Activated B cell treated with CpG ODN at 0.5 μM for 24 hours (primary cell): ENCODE measurements at regions not wholly inside any gene's neighbourhood (a gene's known extent, or its start where the extent isn't known, plus 50 kb on each side); places are given as distances from the start of the nearest gene placed in this dataset.

Source experiments
- ATAC-seq: fragments of 200-7000 bp; cut with Tn5 transposase; one replicate; pipeline ENCODE4 v1.10.0; 2021; ENCODE audit warnings: low read depth, mild to moderate bottlenecking, moderate library complexity
- CTCF ChIA-PET: fragments of 350-600 bp; sonication (Branson Sonifier 250); formaldehyde crosslinking; loops from one replicate; lab custom pipeline; 2021; ENCODE audit warnings: antibody characterized with exemption; lab: Charles Lee
- POLR2A ChIA-PET: fragments of 350-600 bp; sonication (Branson Sonifier 250); formaldehyde crosslinking; loops from one replicate; lab custom pipeline; 2021; ENCODE audit warnings: antibody characterized with exemption; lab: Charles Lee
- DNase-seq: peaks from one replicate; pipeline ENCODE4 v3.0.0; 2022
- H3K27ac Mint-ChIP-seq: one replicate; pipeline ENCODE4 v1.8.0; 2020; ENCODE audit warnings: mixed read lengths
- H3K27me3 Mint-ChIP-seq: one replicate; pipeline ENCODE4 v1.8.0; 2021; ENCODE audit warnings: mixed read lengths
- H3K36me3 Mint-ChIP-seq: one replicate; pipeline ENCODE4 v1.8.0; 2021; ENCODE audit warnings: low read depth, mixed read lengths
- H3K4me1 Mint-ChIP-seq: one replicate; pipeline ENCODE4 v1.8.0; 2021; ENCODE audit warnings: mixed read lengths
- H3K4me3 Mint-ChIP-seq: one replicate; pipeline ENCODE4 v1.8.0; 2020; ENCODE audit warnings: mild to moderate bottlenecking, mixed read lengths
- H3K9me3 Mint-ChIP-seq: one replicate; pipeline ENCODE4 v1.8.0; 2020; ENCODE audit warnings: mixed read lengths
- intact Hi-C: fragments of 100-400 bp; cut with micrococcal nuclease; formaldehyde crosslinking; loops from one replicate; pipeline ENCODE4 v1.15.1; 2024
- TF ChIP-seq, protein P1 (sequence below): fragments of 200-600 bp; IDR thresholded peaks from one replicate; pipeline ENCODE4 v1.8.0; 2022; ENCODE audit warnings: antibody characterized with exemption, mild to moderate bottlenecking

- TF ChIP-seq, protein P1, sequence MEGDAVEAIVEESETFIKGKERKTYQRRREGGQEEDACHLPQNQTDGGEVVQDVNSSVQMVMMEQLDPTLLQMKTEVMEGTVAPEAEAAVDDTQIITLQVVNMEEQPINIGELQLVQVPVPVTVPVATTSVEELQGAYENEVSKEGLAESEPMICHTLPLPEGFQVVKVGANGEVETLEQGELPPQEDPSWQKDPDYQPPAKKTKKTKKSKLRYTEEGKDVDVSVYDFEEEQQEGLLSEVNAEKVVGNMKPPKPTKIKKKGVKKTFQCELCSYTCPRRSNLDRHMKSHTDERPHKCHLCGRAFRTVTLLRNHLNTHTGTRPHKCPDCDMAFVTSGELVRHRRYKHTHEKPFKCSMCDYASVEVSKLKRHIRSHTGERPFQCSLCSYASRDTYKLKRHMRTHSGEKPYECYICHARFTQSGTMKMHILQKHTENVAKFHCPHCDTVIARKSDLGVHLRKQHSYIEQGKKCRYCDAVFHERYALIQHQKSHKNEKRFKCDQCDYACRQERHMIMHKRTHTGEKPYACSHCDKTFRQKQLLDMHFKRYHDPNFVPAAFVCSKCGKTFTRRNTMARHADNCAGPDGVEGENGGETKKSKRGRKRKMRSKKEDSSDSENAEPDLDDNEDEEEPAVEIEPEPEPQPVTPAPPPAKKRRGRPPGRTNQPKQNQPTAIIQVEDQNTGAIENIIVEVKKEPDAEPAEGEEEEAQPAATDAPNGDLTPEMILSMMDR: no peak
- Mint-ChIP-seq H3K27me3 (no peaks in the 10 kb centered on the region), H3K4me3 (no peak overlapping the region), H3K4me1 (no peaks in the 10 kb centered on the region), H3K36me3 (no peaks in the 10 kb centered on the region), H3K9me3 (peaks cover 17% of the 10 kb centered on the region), H3K27ac (no peak overlapping the region)
- DNase-seq (no peak), ATAC-seq (no peak)
- intact Hi-C loops: no loop called here
- POLR2A ChIA-PET: no interaction called here
- CTCF ChIA-PET: no interaction called here
These were observed 1021.0 kb downstream of the EPHA3 start for GRCh38 chr3:90128391-90128790.

DNA sequence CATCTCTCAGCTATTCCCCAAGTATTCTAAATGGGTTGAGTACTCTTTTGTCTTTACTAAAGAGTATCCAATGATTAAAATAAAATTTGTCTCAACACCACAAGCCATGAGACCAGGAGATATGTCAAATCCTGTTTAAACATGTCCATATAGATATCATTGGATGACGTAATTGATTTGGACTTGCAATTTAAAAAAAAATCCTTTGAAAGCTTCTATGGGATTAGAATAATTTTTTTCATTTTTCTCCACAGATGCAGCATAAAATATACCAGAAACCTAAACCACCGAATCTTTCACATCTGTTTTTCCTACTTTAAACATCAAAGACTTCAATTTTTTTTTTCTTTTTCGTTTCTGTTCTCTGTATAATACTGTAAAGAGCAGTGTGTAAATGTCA, 1022.3 kb downstream of the EPHA3 start:
- ChIA-PET CTCF (no interaction called here), POLR2A (no interaction called here)
- intact Hi-C loops: no loop called here
- H3K27me3 Mint-ChIP-seq: no peaks in the 10 kb centered on the region
- no peak overlapping the region for H3K4me3 Mint-ChIP-seq
- DNase-seq (no peak), ATAC-seq (no peak)
- H3K9me3 Mint-ChIP-seq: peaks cover 18% of the 10 kb centered on the region
- TF ChIP-seq, protein P1: no peak
- no peaks in the 10 kb centered on the region for H3K4me1 Mint-ChIP-seq
- H3K36me3 Mint-ChIP-seq: no peaks in the 10 kb centered on the region
- H3K27ac Mint-ChIP-seq: no peak overlapping the region

GRCh38 chr3:90132197-90132596, 1024.8 kb downstream of the EPHA3 start:
- Mint-ChIP-seq H3K9me3 (peaks cover 3% of the 10 kb centered on the region), H3K4me3 (no peak overlapping the region), H3K27me3 (no peaks in the 10 kb centered on the region), H3K36me3 (no peaks in the 10 kb centered on the region), H3K27ac (no peak overlapping the region), H3K4me1 (no peaks in the 10 kb centered on the region)
- intact Hi-C loops: no loop called here
- TF ChIP-seq, protein P1: no peak
- DNase-seq: no peak
- ATAC-seq: no peak
- ChIA-PET POLR2A (no interaction called here), CTCF (no interaction called here)

DNA sequence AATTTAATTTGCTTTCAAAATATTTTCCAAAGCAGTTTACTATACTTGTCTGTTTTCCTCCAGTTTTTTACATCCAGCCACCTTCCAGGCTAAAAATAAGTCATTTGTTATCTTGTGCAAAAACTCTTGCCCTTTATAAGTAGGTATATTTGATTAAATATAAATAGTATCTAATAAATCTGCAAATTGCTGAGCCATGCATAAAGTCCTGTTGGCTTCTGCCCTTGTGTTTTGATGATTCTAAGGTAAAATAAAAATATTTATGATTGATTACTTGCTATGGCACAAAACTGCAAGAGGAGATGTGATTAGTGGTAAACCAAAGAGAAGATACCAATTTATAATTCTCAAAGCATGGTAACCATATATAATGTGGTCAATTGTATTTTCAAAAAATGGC, 1026.7 kb downstream of the EPHA3 start:
- POLR2A ChIA-PET: no interaction called here

GRCh38 chr3:90136456-90137191, 1029.2 kb downstream of the EPHA3 start:
- POLR2A ChIA-PET: no interaction called here
- intact Hi-C loops: no loop called here
- TF ChIP-seq, protein P1: no peak
- Mint-ChIP-seq H3K4me1 (no peaks in the 10 kb centered on the region), H3K27ac (no peak overlapping the region), H3K36me3 (no peaks in the 10 kb centered on the region), H3K27me3 (no peaks in the 10 kb centered on the region), H3K9me3 (peaks cover 4% of the 10 kb centered on the region), H3K4me3 (no peak overlapping the region)
- CTCF ChIA-PET: no interaction called here
- no peak for DNase-seq
- no peak for ATAC-seq

More for the DNA sequence above, 1026.7 kb downstream of the EPHA3 start:
- ATAC-seq: no peak
- TF ChIP-seq, protein P1: no peak
- Mint-ChIP-seq H3K4me1 (no peaks in the 10 kb centered on the region), H3K27ac (no peak overlapping the region), H3K9me3 (peaks cover 4% of the 10 kb centered on the region), H3K27me3 (no peaks in the 10 kb centered on the region), H3K36me3 (no peaks in the 10 kb centered on the region), H3K4me3 (no peak overlapping the region)
- no peak for DNase-seq
- CTCF ChIA-PET: no interaction called here
- intact Hi-C loops: no loop called here
